Body of pancreas (tissue), 4 donors: ENCODE measurements at regions not wholly inside any gene's neighbourhood (a gene's known extent, or its start where the extent isn't known, plus 50 kb on each side); places are given as distances from the start of the nearest gene placed in this dataset.

Experiments used
- CTCF ChIP-seq, 7 experiments: fragments of 450-650 bp in 4 of 7; fragments of 200-600 bp in 3 of 7; sonication (generic) in 3 of 7; IDR thresholded peaks; one replicate each; pipeline ENCODE4 v1.5.1; 2016 to 2019; ENCODE audit warnings: antibody characterized with exemption in 7 of 7
- POLR2A ChIP-seq, 3 donors: fragments of 450-650 bp; IDR thresholded peaks; one replicate each; pipeline ENCODE4 v1.6.1; 2016; ENCODE audit warnings: antibody characterized with exemption in 3 of 3, mild to moderate bottlenecking in 2 of 3

- TF ChIP-seq POLR2A (IDR thresholded peaks at IDR 0.05) (no peak), CTCF (IDR thresholded peaks at IDR 0.05) (no peak)
Measured at GRCh38 chr2:225100856-225101294, 58.6 kb upstream of the DOCK10 start.
